Fibroblast of the aortic adventitia (primary cell): ENCODE measurements at regions not wholly inside any gene's neighbourhood (a gene's known extent, or its start where the extent isn't known, plus 50 kb on each side); places are given as distances from the start of the nearest gene placed in this dataset.

Experiments
- DNase-seq: peaks from one replicate; pipeline ENCODE4 v3.0.0-alpha.2; 2010; ENCODE audit warnings: low read depth
- H3K4me3 ChIP-seq: 2 replicates; pipeline ENCODE4 v1.5.1; 2011; ENCODE audit warnings: low read depth, mild to moderate bottlenecking, control low read depth, low read length, moderate library complexity
- TF ChIP-seq, protein P1 (sequence below): IDR thresholded peaks from 2 replicates; pipeline ENCODE4 v1.5.1; 2011; ENCODE audit warnings: mild to moderate bottlenecking, low read length, control low read depth, inconsistent platforms; ENCODE audit not compliant: insufficient read depth

GRCh38 chr2:162992828-162993227, 154.3 kb upstream of the KCNH7 start:
- TF ChIP-seq, protein P1, sequence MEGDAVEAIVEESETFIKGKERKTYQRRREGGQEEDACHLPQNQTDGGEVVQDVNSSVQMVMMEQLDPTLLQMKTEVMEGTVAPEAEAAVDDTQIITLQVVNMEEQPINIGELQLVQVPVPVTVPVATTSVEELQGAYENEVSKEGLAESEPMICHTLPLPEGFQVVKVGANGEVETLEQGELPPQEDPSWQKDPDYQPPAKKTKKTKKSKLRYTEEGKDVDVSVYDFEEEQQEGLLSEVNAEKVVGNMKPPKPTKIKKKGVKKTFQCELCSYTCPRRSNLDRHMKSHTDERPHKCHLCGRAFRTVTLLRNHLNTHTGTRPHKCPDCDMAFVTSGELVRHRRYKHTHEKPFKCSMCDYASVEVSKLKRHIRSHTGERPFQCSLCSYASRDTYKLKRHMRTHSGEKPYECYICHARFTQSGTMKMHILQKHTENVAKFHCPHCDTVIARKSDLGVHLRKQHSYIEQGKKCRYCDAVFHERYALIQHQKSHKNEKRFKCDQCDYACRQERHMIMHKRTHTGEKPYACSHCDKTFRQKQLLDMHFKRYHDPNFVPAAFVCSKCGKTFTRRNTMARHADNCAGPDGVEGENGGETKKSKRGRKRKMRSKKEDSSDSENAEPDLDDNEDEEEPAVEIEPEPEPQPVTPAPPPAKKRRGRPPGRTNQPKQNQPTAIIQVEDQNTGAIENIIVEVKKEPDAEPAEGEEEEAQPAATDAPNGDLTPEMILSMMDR: no peak
- H3K4me3 ChIP-seq: no peak overlapping the region
- DNase-seq: no peak

- TF ChIP-seq, protein P1: no peak
These were observed 150.9 kb upstream of the KCNH7 start for GRCh38 chr2:162989507-162989906.

DNA sequence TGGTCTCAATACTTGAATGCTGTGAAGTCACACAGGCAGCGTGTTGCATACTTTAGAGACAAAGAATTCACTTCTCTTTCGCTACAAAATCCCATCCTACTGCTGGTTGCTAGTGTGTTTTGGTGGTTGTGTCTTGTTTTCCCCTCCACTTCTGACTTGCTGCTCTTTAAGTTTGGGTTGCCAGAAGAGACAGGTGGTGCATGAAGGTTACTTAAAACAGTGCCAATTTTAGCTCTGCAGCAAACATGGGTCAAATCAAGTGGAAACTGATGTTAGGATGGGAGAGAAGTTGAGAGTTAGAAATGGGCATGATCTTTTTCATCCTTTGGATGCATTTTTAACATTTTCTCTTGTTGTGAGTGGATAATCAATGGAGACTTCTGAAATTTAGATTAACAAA, 136.2 kb upstream of the KCNH7 start:
- TF ChIP-seq, protein P1: no peak
- no peak for DNase-seq
- H3K4me3 ChIP-seq: no peak overlapping the region

More at GRCh38 chr2:162989507-162989906, 150.9 kb upstream of the KCNH7 start:
- H3K4me3 ChIP-seq: no peak overlapping the region
- no peak for DNase-seq

DNA sequence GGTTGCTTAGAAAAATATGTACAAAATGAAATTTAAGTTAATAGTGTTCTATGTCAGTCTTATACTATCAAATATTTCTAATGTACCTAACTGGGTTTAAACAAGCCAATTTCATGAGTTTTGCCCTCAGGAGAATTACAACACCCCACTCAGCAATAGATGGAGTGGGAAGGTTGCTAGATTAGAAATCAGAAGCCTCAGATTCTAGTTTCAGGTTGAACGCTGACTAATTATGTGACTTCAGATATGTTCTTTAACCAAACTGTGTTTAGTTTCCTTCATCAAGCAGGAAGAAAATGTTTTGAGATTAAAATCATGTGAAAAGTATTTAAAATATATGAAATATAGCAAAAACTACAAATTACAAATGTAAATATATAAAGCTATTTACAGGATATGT, 133.8 kb upstream of the KCNH7 start:
- H3K4me3 ChIP-seq: no peak overlapping the region
- no peak for DNase-seq
- TF ChIP-seq, protein P1: no peak

DNA sequence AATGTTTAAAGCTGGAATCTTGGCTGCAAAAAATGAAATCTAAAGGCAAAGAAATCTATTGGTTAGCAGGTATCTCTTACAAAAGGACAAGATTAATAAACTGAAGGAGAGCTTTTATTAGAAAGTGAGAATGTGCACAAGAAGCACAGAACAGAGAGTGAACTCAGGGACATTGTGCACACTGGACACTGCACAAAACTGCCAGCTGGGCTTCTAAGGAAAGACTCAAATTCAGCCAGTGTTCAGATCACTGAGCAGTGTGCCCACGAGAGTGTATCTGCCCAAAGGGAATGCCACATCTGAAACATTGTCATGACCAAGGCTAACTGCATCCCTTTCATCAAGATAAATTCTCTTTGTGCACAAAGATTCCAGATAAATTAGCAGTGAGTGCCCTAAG, 129.7 kb upstream of the KCNH7 start:
- no peak overlapping the region for H3K4me3 ChIP-seq
- no peak for DNase-seq
- TF ChIP-seq, protein P1: no peak

GRCh38 chr2:162967811-162968210, 129.2 kb upstream of the KCNH7 start:
- H3K4me3 ChIP-seq: no peak overlapping the region
- TF ChIP-seq, protein P1: no peak
- DNase-seq: no peak

DNA sequence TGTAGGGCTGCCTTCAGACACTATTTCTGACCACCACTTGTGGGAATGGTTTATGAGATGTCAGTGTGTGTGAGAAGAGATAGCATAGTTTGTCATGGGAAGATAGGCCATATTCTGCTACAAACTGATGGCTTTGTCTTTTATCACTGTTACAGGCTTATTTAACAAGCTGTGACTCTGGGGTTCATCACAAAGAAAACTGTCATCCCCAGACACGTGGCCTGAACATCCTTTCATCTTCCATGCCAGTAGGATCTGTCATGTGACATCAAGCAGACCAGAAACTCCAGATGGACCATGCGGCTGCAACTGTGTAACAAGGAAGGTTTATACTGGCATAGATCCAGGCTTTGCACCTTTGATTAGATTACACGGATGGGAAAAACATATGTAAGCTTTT, 128.6 kb upstream of the KCNH7 start:
- DNase-seq: no peak
- no peak overlapping the region for H3K4me3 ChIP-seq
- TF ChIP-seq, protein P1: no peak
